NCI-H2081 (cell line): ENCODE measurements at regions not wholly inside any gene's neighbourhood (a gene's known extent, or its start where the extent isn't known, plus 50 kb on each side); places are given as distances from the start of the nearest gene placed in this dataset.
"Not testable (repeated sequence)": the region's sequence is repeated elsewhere in the genome, so short reads cannot be mapped to it uniquely, and the experiment has no call there.

Experiments used
- DNase-seq, 2 experiments: peaks; one replicate each; lab custom pipeline; 2025; lab: John Stamatoyannopoulos, UW

GRCh38 chr1:217921126-217921904 lies 290.2 kb downstream of the SPATA17 start:
- DNase-seq: no peak

DNA sequence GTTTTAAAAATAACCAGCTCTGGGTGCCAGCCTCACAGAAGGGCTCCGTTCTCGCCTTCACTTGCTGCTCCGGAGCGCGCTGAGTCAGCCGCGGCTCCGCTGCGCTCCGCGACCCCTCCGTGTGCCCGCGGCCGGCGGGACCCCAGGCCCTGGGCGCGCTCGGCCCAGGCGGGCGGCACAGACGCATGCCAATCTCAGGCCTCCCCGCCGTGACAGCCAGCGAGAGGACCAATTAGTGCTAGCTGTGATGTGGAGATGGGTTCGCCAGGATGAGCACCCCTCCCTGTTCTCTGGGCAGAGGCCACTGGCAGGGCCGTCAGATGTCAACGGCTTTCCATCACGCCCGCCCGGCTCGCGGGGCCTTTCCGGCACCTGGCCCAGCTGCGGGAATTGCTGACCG lies 293.8 kb downstream of the SPATA17 start:
- no peak for DNase-seq

DNA sequence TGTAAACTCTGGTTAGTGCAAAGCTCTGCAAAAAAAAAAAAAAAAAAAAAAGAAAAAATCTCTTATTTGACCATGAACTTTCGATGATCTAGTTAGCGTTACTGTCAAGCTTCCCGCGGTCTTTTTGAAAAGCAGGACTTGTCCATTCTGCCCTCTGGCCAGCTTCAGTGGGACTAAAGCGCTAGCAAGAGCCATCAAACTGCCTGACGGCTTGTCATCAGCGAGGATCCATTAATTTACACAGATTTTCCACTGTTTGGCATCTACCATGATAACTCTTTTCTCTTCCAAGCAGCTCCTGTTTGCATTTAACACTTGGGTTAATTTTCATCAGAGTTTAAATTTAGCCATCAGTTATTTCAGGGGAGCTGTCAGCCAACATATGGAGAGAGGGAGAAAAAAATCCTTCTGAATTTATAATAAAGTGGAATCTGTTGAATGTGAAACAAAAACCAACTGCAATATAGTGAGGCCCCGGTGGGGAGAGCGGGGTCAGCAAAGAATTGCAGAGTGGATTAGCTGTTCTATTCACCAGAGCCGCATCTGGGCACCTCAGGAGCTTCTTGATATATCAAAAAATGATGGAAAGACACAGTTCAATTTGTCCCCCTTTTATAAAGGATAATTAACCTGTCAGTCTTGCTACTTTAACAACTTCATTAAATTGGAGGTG lies 298.2 kb downstream of the SPATA17 start:
- DNase-seq: no peak

GRCh38 chr1:217943361-217943760 lies 312.2 kb downstream of the SPATA17 start:
- no peak for DNase-seq

GRCh38 chr1:217944550-217944949 lies 313.4 kb downstream of the SPATA17 start:
- DNase-seq: no peak

GRCh38 chr1:217946511-217946910 lies 315.4 kb downstream of the SPATA17 start:
- no peak for DNase-seq

DNA sequence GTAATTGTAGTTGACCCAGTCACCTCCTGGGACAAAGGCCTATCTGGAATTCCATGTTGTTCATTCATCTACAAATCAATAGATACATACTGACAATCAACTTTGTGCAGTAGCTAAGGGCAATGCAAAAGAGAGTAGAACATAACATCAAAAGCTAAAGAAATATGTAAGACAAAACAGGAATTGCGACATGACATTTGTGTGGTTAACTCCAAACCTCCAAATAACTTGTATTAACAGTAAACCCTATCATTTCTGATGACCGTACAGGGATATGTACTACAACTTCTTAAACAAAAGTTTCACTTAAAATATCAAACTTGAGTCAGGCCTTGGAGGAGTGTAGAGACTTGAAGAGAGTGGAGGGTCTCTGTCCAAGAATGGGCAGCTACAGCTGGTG lies 317.6 kb downstream of the SPATA17 start:
- no peak for DNase-seq

GRCh38 chr1:217953330-217953729 lies 322.2 kb downstream of the SPATA17 start:
- no peak for DNase-seq

- no peak for DNase-seq
Observed at GRCh38 chr1:217953922-217954321, 322.8 kb downstream of the SPATA17 start.

DNA sequence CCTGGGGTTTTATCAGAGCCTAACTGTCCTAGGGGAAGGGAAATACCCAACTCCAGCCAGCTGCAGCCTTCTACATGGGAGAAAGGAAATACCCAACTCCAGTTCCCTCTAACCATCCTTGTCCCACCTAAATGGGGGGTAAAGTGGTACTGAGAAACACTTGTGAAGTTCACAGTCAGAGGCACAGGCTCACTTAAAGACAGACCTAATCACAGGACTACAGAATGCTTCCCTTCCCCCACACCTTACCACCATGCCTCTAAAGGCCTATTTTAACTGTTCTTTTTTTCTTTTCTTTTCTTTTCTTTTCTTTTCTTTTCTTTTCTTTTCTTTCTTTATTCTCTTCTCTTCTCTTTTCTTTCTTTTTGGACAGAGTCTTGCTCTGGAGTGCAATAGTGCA lies 324.6 kb downstream of the SPATA17 start:
- no peak for DNase-seq

DNA sequence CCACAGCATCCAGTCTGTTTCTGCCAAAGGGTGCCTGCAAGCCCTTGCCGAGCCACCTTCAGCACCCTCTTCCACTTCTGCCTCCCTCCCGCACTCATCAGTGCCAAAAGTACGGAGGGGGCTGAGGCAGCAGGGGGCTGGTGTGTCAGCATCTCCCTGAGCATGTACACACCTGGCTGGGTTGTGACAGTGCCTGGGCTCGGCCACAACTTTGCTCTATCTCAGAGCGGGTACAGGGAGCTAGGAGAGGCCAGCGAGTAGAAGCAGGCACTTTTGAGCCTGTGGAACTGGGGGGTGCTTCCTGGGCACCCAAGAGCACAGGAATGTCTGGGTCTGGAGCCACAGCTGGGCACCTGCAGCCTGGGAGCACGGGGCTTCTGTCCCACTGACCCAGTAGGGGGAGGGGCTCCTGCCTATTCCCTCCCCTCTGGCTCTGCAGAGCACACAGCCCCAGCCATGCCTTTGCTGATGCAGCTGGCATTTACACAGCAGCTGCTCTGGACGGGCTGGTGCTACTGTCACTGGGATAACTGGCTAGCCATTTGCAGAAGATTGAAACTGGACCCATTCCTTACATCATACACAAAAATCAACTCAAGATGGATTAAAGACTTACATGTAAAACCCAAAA lies 319.8 kb upstream of the RRP15 start:
- DNase-seq: no peak

DNA sequence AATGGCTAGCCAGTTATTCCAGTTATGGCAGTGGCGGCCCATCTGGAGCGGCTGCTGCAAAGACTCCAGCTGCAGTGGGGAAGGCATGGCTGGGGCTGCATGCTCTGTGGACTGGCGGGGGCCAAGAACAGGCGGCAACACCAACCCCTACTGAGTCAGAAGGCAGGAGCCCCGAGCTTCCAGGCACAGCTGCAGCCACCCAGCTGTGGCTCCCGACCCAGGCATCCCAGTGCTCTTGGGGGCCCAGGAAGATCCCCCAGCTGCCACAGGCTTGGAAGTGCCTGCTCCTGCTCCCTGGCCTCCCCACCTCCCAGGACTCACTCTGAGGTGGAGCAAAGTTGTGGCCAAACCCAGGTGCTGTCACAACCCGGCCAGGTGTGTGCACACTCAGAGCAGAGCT lies 317.0 kb upstream of the RRP15 start:
- DNase-seq: no peak

GRCh38 chr1:217969428-217969827 lies 315.7 kb upstream of the RRP15 start:
- no peak for DNase-seq

DNA sequence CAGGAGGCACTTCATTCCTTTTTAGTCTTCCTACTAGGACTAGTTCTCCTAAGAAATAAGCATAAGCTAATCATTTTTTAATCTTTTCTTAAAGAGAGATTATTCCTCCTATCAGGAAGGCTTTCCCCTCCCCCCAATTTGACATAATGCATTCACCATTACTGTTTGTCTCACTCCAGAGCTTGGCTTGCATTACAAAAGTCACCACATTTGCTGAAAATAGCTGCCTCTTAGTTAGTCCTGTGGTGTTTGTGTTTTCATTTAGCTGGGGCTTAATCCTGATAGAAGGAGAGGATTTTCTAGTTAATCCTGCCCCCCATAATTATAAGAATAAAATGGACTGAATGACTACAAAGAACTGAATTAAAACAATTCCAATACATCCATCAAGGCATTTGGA lies 307.1 kb upstream of the RRP15 start:
- DNase-seq: no peak

DNA sequence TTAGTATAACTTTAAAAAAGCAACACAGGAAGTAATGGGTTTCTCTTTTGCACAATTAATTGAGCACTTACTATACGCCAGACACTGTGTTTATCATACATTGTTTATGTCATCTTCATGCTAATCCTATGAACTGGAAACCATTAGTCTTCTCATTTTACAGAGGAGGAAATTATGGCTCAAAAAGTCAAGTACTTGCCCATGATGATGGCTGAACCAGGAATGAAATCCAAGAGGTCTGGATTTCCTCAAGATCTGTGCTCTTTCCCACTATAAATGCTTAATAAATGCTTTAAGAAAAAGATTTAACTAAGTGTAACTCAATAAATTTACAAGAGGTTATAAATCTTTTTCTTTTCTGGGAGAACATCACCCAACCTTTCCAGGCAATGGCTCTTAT lies 303.7 kb upstream of the RRP15 start:
- no peak for DNase-seq

DNA sequence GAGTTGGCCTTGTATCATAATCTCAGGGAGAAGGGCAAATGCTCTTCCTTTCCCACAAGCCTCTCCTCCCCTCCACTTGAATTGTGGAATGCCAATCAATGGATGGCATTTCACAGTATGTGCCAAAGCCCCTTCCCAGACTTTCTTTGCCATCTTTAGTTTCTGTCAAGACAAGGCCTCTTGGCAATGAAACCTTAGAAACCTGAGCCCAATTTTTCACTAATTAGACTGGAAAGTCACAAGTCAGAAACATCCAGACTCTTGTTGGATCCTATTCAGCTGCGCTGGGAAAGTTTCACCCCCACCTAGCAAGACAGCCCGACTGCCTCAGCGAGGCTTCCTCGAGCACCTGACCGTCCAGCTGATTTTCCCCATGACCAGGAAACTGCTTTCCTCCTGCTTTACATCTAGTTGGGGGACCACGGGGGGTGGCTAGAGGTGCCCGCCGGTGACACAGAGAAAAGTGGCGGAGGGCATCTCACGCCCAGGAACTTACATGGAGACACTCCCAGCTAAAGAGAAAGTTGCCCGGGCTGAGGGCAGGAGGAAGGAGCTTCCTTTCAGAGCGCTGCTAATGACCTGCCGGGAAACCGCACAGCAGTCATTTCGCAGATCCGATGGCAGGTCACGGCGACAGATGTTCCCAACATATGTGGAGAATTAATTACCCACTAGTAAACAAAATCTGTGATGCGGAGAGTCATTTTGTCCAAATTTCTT lies 302.6 kb upstream of the RRP15 start:
- no peak for DNase-seq

DNA sequence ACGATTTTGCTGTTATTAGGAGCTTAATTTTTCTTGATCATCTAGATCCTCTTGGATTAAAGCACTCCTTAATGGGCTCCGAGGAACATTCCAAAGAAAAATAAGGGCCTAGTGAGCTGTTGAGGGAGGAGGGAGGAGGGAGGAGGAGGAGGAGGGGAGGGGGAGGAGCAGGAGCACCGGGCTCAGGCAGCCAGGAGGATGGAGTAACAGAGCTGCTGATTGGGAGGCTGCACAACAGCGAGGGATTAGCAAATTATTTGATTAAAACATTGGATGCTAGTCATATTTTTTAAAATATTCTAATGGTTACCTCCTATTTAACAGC lies 302.1 kb upstream of the RRP15 start:
- no peak for DNase-seq

DNA sequence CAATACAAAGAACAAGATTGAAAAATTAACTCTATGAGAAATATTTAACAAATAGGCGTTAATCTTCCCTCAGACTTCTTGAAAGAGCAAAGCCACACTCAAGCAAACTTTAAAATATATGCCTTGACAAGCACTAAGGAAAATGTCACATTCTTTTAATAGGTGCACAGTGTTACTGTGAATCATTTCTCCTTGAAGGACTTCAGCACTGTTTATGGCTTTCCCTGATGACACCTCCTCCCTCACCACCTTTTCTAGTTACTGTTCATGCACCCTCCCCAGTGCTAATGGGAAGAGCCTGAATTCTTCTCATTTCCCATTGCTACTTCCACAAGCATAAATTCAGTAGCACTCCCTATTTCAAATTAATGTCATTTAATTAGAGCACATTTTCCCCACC lies 299.5 kb upstream of the RRP15 start:
- DNase-seq: no peak

GRCh38 chr1:217989510-217989909 lies 295.6 kb upstream of the RRP15 start:
- no peak for DNase-seq

DNA sequence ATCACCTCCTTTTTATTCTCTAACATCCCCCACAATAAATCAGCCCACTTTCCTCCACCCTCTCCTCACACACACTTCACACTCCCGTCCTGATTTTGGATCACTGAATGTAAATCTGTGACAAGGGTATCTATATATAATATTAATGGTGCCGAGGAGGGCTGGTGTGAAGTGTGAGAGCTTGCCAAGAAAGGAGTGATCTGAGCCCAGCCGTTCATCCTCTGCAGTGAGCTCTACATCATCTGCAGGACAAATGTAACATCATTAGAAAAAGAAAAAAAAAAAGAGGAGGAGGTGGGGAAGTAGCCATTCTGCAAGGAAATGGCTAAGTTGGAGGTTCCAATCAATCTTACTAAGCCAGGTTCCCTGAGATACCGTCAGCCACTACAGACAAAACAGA lies 291.7 kb upstream of the RRP15 start:
- no peak for DNase-seq

GRCh38 chr1:218008296-218008695 lies 276.8 kb upstream of the RRP15 start:
- not testable (repeated sequence) for DNase-seq

DNA sequence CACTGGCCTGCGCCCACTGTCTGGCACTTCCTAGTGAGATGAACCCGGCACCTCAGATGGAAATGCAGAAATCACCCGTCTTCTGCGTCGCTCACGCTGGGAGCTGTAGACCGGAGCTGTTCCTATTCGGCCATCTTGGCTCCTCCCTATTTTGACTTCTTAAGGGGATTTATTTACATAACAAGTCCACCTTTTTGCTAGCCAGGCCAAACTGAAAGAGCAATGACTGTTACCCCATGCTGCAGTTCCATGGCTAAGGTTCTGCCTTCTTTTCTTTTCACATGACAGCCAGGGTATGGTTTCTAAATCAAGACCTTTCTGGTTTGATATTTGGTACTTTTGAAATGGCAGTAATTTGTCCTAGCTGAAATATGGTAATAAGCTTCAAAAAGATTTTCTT lies 270.0 kb upstream of the RRP15 start:
- not testable (repeated sequence) for DNase-seq

DNA sequence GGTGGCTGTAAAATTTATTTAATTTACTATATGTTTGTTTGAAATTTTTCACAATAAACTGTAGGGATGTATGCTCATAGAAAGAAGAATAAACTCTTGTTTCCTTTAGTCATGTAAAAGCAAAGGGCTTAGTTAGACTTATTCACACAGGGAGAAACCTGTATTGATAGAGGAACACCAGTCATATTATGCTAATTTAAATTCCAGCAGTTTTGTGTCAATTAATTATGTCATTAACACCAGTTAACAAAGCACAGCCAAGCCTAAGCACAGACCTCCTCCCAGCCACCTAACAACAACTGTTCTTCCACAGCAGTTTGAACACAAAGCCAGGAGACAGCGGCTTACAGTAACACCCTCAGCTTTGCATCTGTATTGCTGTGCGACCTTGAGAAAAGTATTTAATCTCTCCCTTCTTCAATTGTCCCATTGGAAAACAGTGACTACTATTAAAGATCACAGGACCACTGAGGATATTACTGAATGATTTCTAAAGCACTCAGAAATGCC lies 260.8 kb upstream of the RRP15 start:
- DNase-seq: no peak
